ENCODE measurements at regions not wholly inside any gene's neighbourhood (a gene's known extent, or its start where the extent isn't known, plus 50 kb on each side); places are given as distances from the start of the nearest gene placed in this dataset.
A peak's percentile ranks its signal among the peaks of the same experiment; 100 is the strongest.

DNA sequence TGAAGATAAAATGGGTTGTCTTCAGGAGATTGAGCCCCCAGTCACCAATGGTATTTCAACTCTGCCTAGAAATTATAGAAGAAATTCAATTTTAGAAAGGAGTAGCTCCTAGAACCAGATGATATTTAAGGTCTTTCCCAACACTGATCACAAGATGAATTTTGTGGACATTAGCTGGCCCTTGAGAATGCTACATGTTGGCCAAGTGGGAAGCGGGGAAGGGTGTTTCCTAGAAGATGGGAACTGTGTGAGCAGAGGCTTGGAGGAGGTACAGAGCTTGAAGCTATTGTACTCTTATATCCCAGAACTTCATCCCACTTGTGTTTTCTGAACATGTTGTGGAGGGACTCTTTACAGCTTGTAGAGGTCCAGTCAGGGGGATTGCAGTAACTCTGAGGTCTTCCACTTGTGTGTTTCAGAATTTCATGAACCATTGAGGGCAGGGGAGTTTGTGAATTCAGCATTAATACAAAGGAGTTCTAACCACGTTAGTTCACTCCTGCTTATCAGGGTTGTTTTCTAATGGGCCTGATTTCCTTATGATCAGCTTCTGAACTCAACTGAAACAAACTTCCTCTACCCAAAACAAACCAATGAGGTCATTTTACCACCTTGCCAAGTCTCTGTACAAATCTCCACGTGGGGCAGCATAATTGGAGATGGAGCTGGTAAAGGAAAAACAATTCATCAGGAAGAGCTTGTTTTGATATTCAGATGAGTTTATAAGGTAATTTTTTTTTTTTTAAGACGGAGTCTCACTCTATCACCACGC, 152.6 kb upstream of the TPM1 start (continued):
- TF ChIP-seq, protein P1, sequence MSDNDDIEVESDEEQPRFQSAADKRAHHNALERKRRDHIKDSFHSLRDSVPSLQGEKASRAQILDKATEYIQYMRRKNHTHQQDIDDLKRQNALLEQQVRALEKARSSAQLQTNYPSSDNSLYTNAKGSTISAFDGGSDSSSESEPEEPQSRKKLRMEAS (IDR thresholded peaks at IDR 0.05): peak; percentile 71
- TF ChIP-seq, protein P2, sequence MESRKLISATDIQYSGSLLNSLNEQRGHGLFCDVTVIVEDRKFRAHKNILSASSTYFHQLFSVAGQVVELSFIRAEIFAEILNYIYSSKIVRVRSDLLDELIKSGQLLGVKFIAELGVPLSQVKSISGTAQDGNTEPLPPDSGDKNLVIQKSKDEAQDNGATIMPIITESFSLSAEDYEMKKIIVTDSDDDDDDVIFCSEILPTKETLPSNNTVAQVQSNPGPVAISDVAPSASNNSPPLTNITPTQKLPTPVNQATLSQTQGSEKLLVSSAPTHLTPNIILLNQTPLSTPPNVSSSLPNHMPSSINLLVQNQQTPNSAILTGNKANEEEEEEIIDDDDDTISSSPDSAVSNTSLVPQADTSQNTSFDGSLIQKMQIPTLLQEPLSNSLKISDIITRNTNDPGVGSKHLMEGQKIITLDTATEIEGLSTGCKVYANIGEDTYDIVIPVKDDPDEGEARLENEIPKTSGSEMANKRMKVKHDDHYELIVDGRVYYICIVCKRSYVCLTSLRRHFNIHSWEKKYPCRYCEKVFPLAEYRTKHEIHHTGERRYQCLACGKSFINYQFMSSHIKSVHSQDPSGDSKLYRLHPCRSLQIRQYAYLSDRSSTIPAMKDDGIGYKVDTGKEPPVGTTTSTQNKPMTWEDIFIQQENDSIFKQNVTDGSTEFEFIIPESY (IDR thresholded peaks at IDR 0.05): no peak

DNA sequence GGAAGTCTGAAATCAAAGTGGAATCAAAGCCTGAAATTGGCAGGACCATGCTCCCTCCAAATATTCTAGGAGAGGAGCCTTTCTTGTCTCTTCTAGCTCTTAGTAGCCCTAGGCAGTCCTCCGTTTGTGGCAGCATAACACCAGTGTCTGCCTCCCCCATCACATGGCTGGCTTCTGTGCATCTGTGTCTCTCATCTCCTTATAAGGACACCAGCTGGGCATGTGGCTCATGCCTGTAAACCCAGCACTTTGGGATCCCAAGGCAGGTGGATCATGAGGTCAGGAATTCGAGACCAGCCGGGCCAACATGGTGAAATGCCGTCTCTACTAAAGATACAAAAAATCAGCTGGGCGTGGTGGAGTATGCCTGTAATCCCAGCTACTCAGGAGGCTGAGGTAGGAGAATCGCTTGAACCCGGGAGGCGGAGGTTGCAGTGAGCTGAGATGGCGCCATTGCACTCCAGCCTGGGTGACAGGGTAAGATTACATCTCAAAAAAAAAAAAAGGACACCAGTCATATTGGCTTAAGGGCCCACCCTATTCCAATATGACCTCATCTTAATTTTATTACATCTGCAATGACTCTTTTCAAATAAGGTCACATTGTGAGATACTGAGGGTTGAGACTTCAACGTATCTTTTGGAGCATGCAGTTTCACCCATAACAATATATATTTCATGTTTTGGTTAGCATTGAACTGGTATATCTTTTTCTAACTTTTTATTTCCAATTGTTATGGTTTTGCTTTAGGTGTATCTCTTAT, 148.0 kb upstream of the TPM1 start:
- Histone ChIP-seq H3K4me1 (ENCODE audit: control insufficient read depth in 4 of 4, insufficient read depth in 4 of 4, low read length in 3 of 4) (peaks cover 0 to 10% (median 5%) of the 10 kb centered on the region in 4 donors), H3K4me3 (ENCODE audit: low read depth in 1 of 3, low read length in 3 of 3) (no peak overlapping the region), H3K27ac (ENCODE audit: low read depth in 1 of 2, low read length in 2 of 2) (no peak overlapping the region), H3K36me3 (ENCODE audit: control insufficient read depth in 4 of 4, insufficient read depth in 3 of 4, low read depth in 1 of 4, low read length in 3 of 4) (no peaks in the 10 kb centered on the region), H3K9ac (ENCODE audit: low read depth in 1 of 2, low read length in 2 of 2) (no peak overlapping the region), H3K27me3 (ENCODE audit: control insufficient read depth in 4 of 4, insufficient read depth in 4 of 4, low read length in 3 of 4) (no peaks in the 10 kb centered on the region), H3K9me3 (ENCODE audit: control insufficient read depth in 4 of 4, low read length in 3 of 4) (no peaks in the 10 kb centered on the region)
- DNase-seq (ENCODE audit: low spot score): no peak
- WGBS: 96% methylated on average over 10 of the region's 10 CpGs
- TF ChIP-seq YY1 (IDR thresholded peaks at IDR 0.05) (no peak), EGR1 (IDR thresholded peaks at IDR 0.05; ENCODE audit: low read depth in 2 of 2) (no peak), HNF4A (conservative IDR thresholded peaks at IDR 0.05) (no peak), RXRA (IDR thresholded peaks at IDR 0.05) (no peak), SP1 (IDR thresholded peaks at IDR 0.05) (no peak), GABPA (IDR thresholded peaks at IDR 0.05 in 1 of 2, conservative IDR thresholded peaks at IDR 0.05 in 1 of 2) (no peak), NR2F2 (IDR thresholded peaks at IDR 0.05) (no peak), FOXA2 (IDR thresholded peaks at IDR 0.05) (no peak), FOXA1 (IDR thresholded peaks at IDR 0.05) (no peak), RAD21 (IDR thresholded peaks at IDR 0.05) (no peak), HNF4G (IDR thresholded peaks at IDR 0.05) (no peak)
- TF ChIP-seq, protein P1 (IDR thresholded peaks at IDR 0.05): no peak
- TF ChIP-seq, protein P2 (IDR thresholded peaks at IDR 0.05): no peak
- TF ChIP-seq, protein P3, sequence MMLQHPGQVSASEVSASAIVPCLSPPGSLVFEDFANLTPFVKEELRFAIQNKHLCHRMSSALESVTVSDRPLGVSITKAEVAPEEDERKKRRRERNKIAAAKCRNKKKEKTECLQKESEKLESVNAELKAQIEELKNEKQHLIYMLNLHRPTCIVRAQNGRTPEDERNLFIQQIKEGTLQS (IDR thresholded peaks at IDR 0.05): no peak
- TF ChIP-seq, protein P4, sequence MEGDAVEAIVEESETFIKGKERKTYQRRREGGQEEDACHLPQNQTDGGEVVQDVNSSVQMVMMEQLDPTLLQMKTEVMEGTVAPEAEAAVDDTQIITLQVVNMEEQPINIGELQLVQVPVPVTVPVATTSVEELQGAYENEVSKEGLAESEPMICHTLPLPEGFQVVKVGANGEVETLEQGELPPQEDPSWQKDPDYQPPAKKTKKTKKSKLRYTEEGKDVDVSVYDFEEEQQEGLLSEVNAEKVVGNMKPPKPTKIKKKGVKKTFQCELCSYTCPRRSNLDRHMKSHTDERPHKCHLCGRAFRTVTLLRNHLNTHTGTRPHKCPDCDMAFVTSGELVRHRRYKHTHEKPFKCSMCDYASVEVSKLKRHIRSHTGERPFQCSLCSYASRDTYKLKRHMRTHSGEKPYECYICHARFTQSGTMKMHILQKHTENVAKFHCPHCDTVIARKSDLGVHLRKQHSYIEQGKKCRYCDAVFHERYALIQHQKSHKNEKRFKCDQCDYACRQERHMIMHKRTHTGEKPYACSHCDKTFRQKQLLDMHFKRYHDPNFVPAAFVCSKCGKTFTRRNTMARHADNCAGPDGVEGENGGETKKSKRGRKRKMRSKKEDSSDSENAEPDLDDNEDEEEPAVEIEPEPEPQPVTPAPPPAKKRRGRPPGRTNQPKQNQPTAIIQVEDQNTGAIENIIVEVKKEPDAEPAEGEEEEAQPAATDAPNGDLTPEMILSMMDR (IDR thresholded peaks at IDR 0.05; ENCODE audit: low read depth, low read length, missing input control): no peak

Measured in liver (tissue), 8 donors.